A673 (cell line): ENCODE measurements at regions not wholly inside any gene's neighbourhood (a gene's known extent, or its start where the extent isn't known, plus 50 kb on each side); places are given as distances from the start of the nearest gene placed in this dataset.

Experiments used
- BruUV-seq: library from RNA; stranded (reverse); fragments of 400-500 nt; replicated peaks from 2 replicates; lab custom pipeline; 2021; lab: Mats Ljungman, UMichigan
- CTCF ChIA-PET: fragments of 300-600 bp; sonication (Branson Sonifier 250); formaldehyde crosslinking; loops from one replicate; lab custom pipeline; 2022; ENCODE audit warnings: antibody characterized with exemption; lab: Charles Lee
- POLR2A ChIA-PET: fragments of 300-600 bp; sonication (Branson Sonifier 250); formaldehyde crosslinking; loops from one replicate; lab custom pipeline; 2022; ENCODE audit warnings: antibody characterized with exemption; ENCODE audit not compliant: low non-redundant PET; lab: Charles Lee
- DNase-seq: peaks from one replicate; pipeline ENCODE4 v3.0.0-alpha.2; 2015; ENCODE audit warnings: low spot score
- H3K27ac ChIP-seq: fragments of 200-600 bp; sonication (generic); 2 replicates; pipeline ENCODE4 v1.5.1; 2016; ENCODE audit warnings: mixed run types, low read depth, mild to moderate bottlenecking, mixed read lengths, antibody characterized with exemption, low read length; ENCODE audit not compliant: poor library complexity, severe bottlenecking
- H3K27me3 ChIP-seq: fragments of 200-600 bp; sonication (generic); replicated peaks from 2 replicates; pipeline ENCODE4 v1.6.1; 2017; ENCODE audit warnings: mixed run types, low read depth, mild to moderate bottlenecking, mixed read lengths, antibody characterized with exemption, low read length; ENCODE audit not compliant: insufficient read depth, poor library complexity
- H3K36me3 ChIP-seq: fragments of 200-600 bp; sonication (generic); 2 replicates; pipeline ENCODE4 v1.6.1; 2016; ENCODE audit warnings: mixed run types, mild to moderate bottlenecking, mixed read lengths, antibody characterized with exemption, low read length; ENCODE audit not compliant: insufficient read depth, poor library complexity, severe bottlenecking
- H3K4me1 ChIP-seq: fragments of 200-600 bp; sonication (generic); 2 replicates; pipeline ENCODE4 v1.6.1; 2017; ENCODE audit warnings: mixed run types, mild to moderate bottlenecking, mixed read lengths, antibody characterized with exemption, low read length; ENCODE audit not compliant: insufficient read depth, poor library complexity, severe bottlenecking
- H3K4me3 ChIP-seq: fragments of 200-600 bp; sonication (generic); 2 replicates; pipeline ENCODE4 v1.5.1; 2016; ENCODE audit warnings: low read depth, mixed run types, mild to moderate bottlenecking, mixed read lengths, low read length; ENCODE audit not compliant: poor library complexity, severe bottlenecking
- H3K9me3 ChIP-seq: fragments of 200-600 bp; sonication (generic); 2 replicates; pipeline ENCODE4 v1.6.1; 2016; ENCODE audit warnings: mixed run types, low read depth, mild to moderate bottlenecking, mixed read lengths, antibody characterized with exemption, low read length; ENCODE audit not compliant: poor library complexity, severe bottlenecking
- CTCF ChIP-seq: fragments of 300-800, 200-600 bp; sonication (generic); conservative IDR thresholded peaks from 2 replicates; pipeline ENCODE4 v1.5.1; 2017; ENCODE audit warnings: low read depth, mild to moderate bottlenecking, antibody characterized with exemption, low read length, moderate library complexity, mixed read lengths
- EZH2 ChIP-seq: fragments of 200-600 bp; sonication (generic); IDR thresholded peaks from 2 replicates; pipeline ENCODE4 v1.6.1; 2017; ENCODE audit warnings: borderline replicate concordance, low read depth, mild to moderate bottlenecking, mixed read lengths, antibody characterized with exemption, low read length; ENCODE audit not compliant: poor library complexity, severe bottlenecking
- intact Hi-C: fragments of 100-400 bp; cut with micrococcal nuclease; formaldehyde crosslinking; loops from one replicate; pipeline ENCODE4 v1.10.0; 2022; ENCODE audit not compliant: unreplicated experiment

- DNase-seq: no peak
- ChIA-PET CTCF (no interaction called here), POLR2A (no interaction called here)
- Histone ChIP-seq H3K27me3 (no peaks in the 10 kb centered on the region), H3K4me1 (peaks cover 34% of the 10 kb centered on the region), H3K4me3 (no peak overlapping the region), H3K9me3 (no peaks in the 10 kb centered on the region), H3K36me3 (no peaks in the 10 kb centered on the region), H3K27ac (no peak overlapping the region)
- BruUV-seq: no TSS peak
- intact Hi-C loops: no loop called here
- TF ChIP-seq CTCF (no peak), EZH2 (no peak)
These were observed 180.5 kb downstream of the OPA1 start for GRCh38 chr3:193773266-193774220.

- Histone ChIP-seq H3K27me3 (no peaks in the 10 kb centered on the region), H3K36me3 (no peaks in the 10 kb centered on the region), H3K9me3 (no peaks in the 10 kb centered on the region), H3K4me1 (peaks cover 43% of the 10 kb centered on the region), H3K4me3 (no peak overlapping the region), H3K27ac (no peak overlapping the region)
- no peak for DNase-seq
- BruUV-seq: no TSS peak
- ChIA-PET CTCF (no interaction called here), POLR2A (no interaction called here)
- intact Hi-C loops: no loop called here
- TF ChIP-seq CTCF (no peak), EZH2 (no peak)
These were observed 181.4 kb downstream of the OPA1 start for GRCh38 chr3:193774272-193774915.

DNA sequence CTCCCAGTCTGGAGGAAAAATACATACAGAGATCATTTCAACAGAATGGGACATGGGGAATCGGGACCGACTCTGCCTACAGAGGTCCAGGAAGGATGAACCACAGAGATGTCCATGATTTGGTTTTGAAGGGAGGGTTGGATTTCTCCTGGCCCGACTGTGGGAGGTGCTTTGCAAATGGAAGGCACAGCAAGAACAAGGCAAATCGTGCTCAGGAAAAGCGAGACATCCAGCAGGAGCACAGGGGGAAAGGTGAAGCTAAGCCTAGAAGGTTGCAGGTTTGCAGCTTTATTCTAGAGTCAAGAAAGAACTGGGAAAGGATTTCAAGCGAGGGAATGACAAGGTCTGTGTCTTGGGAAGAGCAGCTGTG, 181.9 kb downstream of the OPA1 start:
- Histone ChIP-seq H3K27ac (no peak overlapping the region), H3K27me3 (no peaks in the 10 kb centered on the region), H3K36me3 (no peaks in the 10 kb centered on the region), H3K4me3 (no peak overlapping the region), H3K9me3 (no peaks in the 10 kb centered on the region), H3K4me1 (peaks cover 48% of the 10 kb centered on the region)
- no peak for DNase-seq
- intact Hi-C loops: no loop called here
- TF ChIP-seq CTCF (no peak), EZH2 (no peak)
- ChIA-PET CTCF (no interaction called here), POLR2A (no interaction called here)
- BruUV-seq: no TSS peak
